B cell (primary cell): ENCODE measurements at regions not wholly inside any gene's neighbourhood (a gene's known extent, or its start where the extent isn't known, plus 50 kb on each side); places are given as distances from the start of the nearest gene placed in this dataset.

ENCODE experiments used
- ATAC-seq: fragments of 200-7000 bp; cut with Tn5 transposase; one replicate; pipeline ENCODE4 v1.10.0; 2021; ENCODE audit warnings: low read depth, mild to moderate bottlenecking, moderate number of reproducible peaks, moderate library complexity
- CTCF ChIA-PET: fragments of 350-600 bp; sonication (Branson Sonifier 250); formaldehyde crosslinking; loops from one replicate; lab custom pipeline; 2021; ENCODE audit warnings: antibody characterized with exemption, inconsistent platforms; lab: Charles Lee
- POLR2A ChIA-PET: fragments of 350-600 bp; sonication (Branson Sonifier 250); formaldehyde crosslinking; loops from one replicate; lab custom pipeline; 2021; ENCODE audit warnings: antibody characterized with exemption; lab: Charles Lee
- DNase-seq: peaks from one replicate; pipeline ENCODE4 v3.0.0; 2013
- H2AFZ ChIP-seq: 2 replicates; pipeline ENCODE4 v1.6.1; 2012; ENCODE audit warnings: mild to moderate bottlenecking, low read depth, low read length; ENCODE audit not compliant: insufficient read depth, poor library complexity, severe bottlenecking
- H3K27ac ChIP-seq, 2 donors: 1 replicate in 1 of 2; 2 replicates in 1 of 2; pipeline ENCODE4 v1.5.1; 2012 to 2013; ENCODE audit warnings: low read length in 2 of 2, mild to moderate bottlenecking in 2 of 2, moderate library complexity in 1 of 2
- H3K27me3 ChIP-seq, 4 experiments: fragments of 200-600 bp in 1 of 4; sonication (generic) in 1 of 4; replicated peaks in 1 of 4; 1 replicate in 2 of 4; 2 replicates in 2 of 4; pipeline versions ENCODE4 v1.6.1 to v1.7.0; 2013 to 2016; ENCODE audit warnings: low read length in 3 of 4, mild to moderate bottlenecking in 2 of 4, mixed read lengths in 1 of 4, moderate library complexity in 1 of 4; ENCODE audit not compliant: insufficient read depth in 4 of 4, control insufficient read depth in 3 of 4; ENCODE audit errors: control extremely low read depth in 1 of 4
- H3K36me3 ChIP-seq, 2 experiments: replicated peaks in 1 of 2; 1 replicate in 1 of 2; 2 replicates in 1 of 2; pipeline versions ENCODE4 v1.6.1 to v1.7.1; 2013; ENCODE audit warnings: low read length in 1 of 2; ENCODE audit not compliant: insufficient read depth in 2 of 2, control insufficient read depth in 1 of 2; ENCODE audit errors: control extremely low read depth in 1 of 2, extremely low read depth in 1 of 2
- H3K4me1 ChIP-seq, 2 donors: fragments of 200-600 bp in 1 of 2; sonication (generic) in 1 of 2; 1 replicate in 1 of 2; 2 replicates in 1 of 2; pipeline versions ENCODE4 v1.5.1 to v1.6.1; 2013 to 2017; ENCODE audit warnings: low read length in 2 of 2; ENCODE audit not compliant: control insufficient read depth in 2 of 2, insufficient read depth in 2 of 2
- H3K4me2 ChIP-seq: replicated peaks from 2 replicates; pipeline ENCODE3; 2012; ENCODE audit warnings: mild to moderate bottlenecking, low read depth, low read length; ENCODE audit not compliant: poor library complexity, severe bottlenecking
- H3K4me3 ChIP-seq, 5 experiments: fragments of 200-600 bp in 1 of 5; sonication (generic) in 1 of 5; 1 replicate in 3 of 5; 2 replicates in 2 of 5; pipeline versions ENCODE4 v1.5.1 to v1.7.0; 2011 to 2016; ENCODE audit warnings: low read length in 4 of 5, mild to moderate bottlenecking in 4 of 5, low read depth in 2 of 5, control low read depth in 1 of 5, moderate library complexity in 1 of 5; ENCODE audit not compliant: insufficient read depth in 1 of 5; ENCODE audit errors: control extremely low read depth in 1 of 5, extremely low read depth in 1 of 5
- H3K79me2 ChIP-seq: fragments of 200-600 bp; sonication (generic); one replicate; pipeline ENCODE4 v1.6.0; 2016; ENCODE audit warnings: low read length; ENCODE audit not compliant: control insufficient read depth, insufficient read depth
- H3K9ac ChIP-seq: fragments of 200-600 bp; sonication (generic); 2 replicates; pipeline ENCODE4 v1.6.1; 2017; ENCODE audit warnings: mild to moderate bottlenecking, low read length, moderate library complexity
- H3K9me3 ChIP-seq, 3 donors: one replicate each; pipeline versions ENCODE4 v1.6.1 to v1.7.1; 2013; ENCODE audit warnings: low read length in 2 of 3; ENCODE audit not compliant: control insufficient read depth in 2 of 3, insufficient read depth in 1 of 3; ENCODE audit errors: control extremely low read depth in 1 of 3
- H4K20me1 ChIP-seq: 2 replicates; pipeline ENCODE4 v1.6.0; 2012; ENCODE audit warnings: mild to moderate bottlenecking, low read length; ENCODE audit not compliant: insufficient read depth, control insufficient read depth, poor library complexity, severe bottlenecking
- H3K27ac Mint-ChIP-seq: one replicate; pipeline ENCODE4 v1.8.0; 2021; ENCODE audit warnings: mixed read lengths
- H3K27me3 Mint-ChIP-seq: one replicate; pipeline ENCODE4 v1.8.0; 2021; ENCODE audit warnings: mixed read lengths
- H3K4me1 Mint-ChIP-seq: one replicate; pipeline ENCODE4 v1.8.0; 2021; ENCODE audit warnings: mixed read lengths
- H3K4me3 Mint-ChIP-seq: one replicate; pipeline ENCODE4 v1.8.0; 2021; ENCODE audit warnings: mixed read lengths
- H3K9me3 Mint-ChIP-seq: one replicate; pipeline ENCODE4 v1.8.0; 2022; ENCODE audit warnings: mixed read lengths; ENCODE audit not compliant: insufficient read depth
- EZH2 ChIP-seq: IDR thresholded peaks from 2 replicates; pipeline ENCODE4 v1.6.1; 2012; ENCODE audit warnings: borderline replicate concordance, low read depth, mild to moderate bottlenecking, moderate library complexity, low read length; ENCODE audit not compliant: insufficient read depth, poor library complexity, severe bottlenecking
- WGBS: methylation state at CpG from one replicate; pipeline ENCODE4 v1.1.5; 2013; ENCODE audit warnings: missing lambda C conversion rate; ENCODE audit not compliant: insufficient coverage; 5-methylcytosine and 5-hydroxymethylcytosine counted together
- intact Hi-C: fragments of 100-400 bp; cut with micrococcal nuclease; formaldehyde crosslinking; loops from one replicate; pipeline ENCODE4 v1.10.0; 2022
- TF ChIP-seq, protein P1 (sequence below): fragments of 200-600 bp; IDR thresholded peaks from one replicate; pipeline ENCODE4 v1.8.0; 2022; ENCODE audit warnings: antibody characterized with exemption, mild to moderate bottlenecking

DNA sequence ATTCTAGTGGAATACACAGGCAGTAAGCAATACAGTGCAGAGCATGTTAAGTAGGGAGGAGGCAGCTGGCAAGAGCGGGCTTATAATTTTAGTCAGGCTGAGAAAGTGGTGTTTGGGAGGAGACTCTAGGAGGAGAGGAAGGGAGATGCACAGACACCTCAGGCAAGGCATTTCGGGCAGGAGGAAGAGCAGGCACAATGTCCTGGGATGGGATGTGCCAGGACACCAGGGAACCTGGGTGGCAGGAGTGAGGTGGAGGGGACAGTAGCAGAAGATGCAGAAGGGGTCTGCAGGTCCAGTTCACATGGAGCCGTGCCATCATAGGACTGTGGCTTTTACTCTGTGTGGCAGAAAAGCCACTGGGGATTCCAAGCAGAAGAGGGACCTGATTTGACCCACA lies 143.7 kb upstream of the FSTL4 start:
- no peak overlapping the region for H3K27ac Mint-ChIP-seq
- H3K9me3 Mint-ChIP-seq: no peaks in the 10 kb centered on the region
- no peak for ATAC-seq
- POLR2A ChIA-PET: no interaction called here
- 81% methylated on average over 3 of the region's 3 CpGs for WGBS
- H3K27me3 Mint-ChIP-seq: peaks cover 21% of the 10 kb centered on the region
- no peak overlapping the region for H3K4me2 ChIP-seq
- no peaks in the 10 kb centered on the region for H3K79me2 ChIP-seq
- H4K20me1 ChIP-seq: no peaks in the 10 kb centered on the region
- H3K4me3 ChIP-seq: no peak overlapping the region
- TF ChIP-seq, protein P1, sequence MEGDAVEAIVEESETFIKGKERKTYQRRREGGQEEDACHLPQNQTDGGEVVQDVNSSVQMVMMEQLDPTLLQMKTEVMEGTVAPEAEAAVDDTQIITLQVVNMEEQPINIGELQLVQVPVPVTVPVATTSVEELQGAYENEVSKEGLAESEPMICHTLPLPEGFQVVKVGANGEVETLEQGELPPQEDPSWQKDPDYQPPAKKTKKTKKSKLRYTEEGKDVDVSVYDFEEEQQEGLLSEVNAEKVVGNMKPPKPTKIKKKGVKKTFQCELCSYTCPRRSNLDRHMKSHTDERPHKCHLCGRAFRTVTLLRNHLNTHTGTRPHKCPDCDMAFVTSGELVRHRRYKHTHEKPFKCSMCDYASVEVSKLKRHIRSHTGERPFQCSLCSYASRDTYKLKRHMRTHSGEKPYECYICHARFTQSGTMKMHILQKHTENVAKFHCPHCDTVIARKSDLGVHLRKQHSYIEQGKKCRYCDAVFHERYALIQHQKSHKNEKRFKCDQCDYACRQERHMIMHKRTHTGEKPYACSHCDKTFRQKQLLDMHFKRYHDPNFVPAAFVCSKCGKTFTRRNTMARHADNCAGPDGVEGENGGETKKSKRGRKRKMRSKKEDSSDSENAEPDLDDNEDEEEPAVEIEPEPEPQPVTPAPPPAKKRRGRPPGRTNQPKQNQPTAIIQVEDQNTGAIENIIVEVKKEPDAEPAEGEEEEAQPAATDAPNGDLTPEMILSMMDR: no peak
- no peak for TF ChIP-seq EZH2
- H3K36me3 ChIP-seq: no peaks in the 10 kb centered on the region
- no peak overlapping the region for H2AFZ ChIP-seq
- H3K9ac ChIP-seq: no peak overlapping the region
- peaks cover 5% of the 10 kb centered on the region for H3K4me1 Mint-ChIP-seq
- no peak overlapping the region for H3K27ac ChIP-seq
- H3K27me3 ChIP-seq: peaks cover 0 to 4% (median 1%) of the 10 kb centered on the region in 4 experiments
- no peak overlapping the region for H3K4me3 Mint-ChIP-seq
- intact Hi-C loops: loop anchor here (10.0 kb wide), 1 partner anchor 109 kb away; no protein-coding TSS in a partner anchor
- CTCF ChIA-PET: interaction anchor here (1.2 to 3.6 kb wide), 4 partner anchors 8 to 189 kb away, joined by 3 to 19 read pairs (median 7); no protein-coding TSS in a partner anchor
- DNase-seq: no peak
- no peaks in the 10 kb centered on the region for H3K4me1 ChIP-seq
- no peaks in the 10 kb centered on the region for H3K9me3 ChIP-seq

DNA sequence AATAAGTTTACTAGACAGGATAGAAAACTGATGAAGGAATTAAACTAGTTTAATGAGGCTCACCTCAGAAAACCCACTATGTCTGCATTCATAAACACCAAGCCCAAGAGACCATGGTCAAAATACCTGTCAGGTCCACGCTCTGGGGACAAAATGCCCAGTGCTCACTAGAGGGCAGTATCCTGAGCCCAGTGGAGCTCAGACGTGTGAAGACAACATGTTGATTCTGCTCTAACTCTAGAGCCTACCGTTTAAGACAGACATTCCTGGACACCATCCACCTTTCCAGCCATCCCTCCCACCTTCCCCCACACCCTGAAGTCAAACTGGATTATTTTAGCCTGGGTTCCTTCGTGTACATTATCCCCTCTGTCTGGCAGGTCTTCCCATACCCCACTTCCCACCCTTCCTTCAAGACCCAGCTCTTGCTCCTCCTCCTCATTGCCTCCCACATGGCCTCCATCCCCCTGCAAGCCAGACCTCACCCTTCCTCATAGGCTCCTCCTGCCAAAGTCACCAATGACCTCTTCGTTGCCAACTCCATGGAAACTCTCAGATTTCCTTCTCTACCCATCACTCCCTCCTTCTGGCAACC lies 142.3 kb upstream of the FSTL4 start:
- H3K9me3 ChIP-seq: no peaks in the 10 kb centered on the region
- peaks cover 0 to 4% (median 1%) of the 10 kb centered on the region in 4 experiments for H3K27me3 ChIP-seq
- TF ChIP-seq, protein P1: peak; percentile 59
- TF ChIP-seq EZH2: no peak
- 30% methylated on average over 5 of the region's 5 CpGs for WGBS
- Mint-ChIP-seq H3K4me1 (peaks cover 5% of the 10 kb centered on the region), H3K4me3 (no peak overlapping the region), H3K27me3 (peaks cover 21% of the 10 kb centered on the region), H3K27ac (peak overlapping the region; percentile 66), H3K9me3 (no peaks in the 10 kb centered on the region)
- DNase-seq (peak; percentile 54), ATAC-seq (peak; percentile 43)
- H3K4me1 ChIP-seq: no peaks in the 10 kb centered on the region
- H3K36me3 ChIP-seq: no peaks in the 10 kb centered on the region
- H4K20me1 ChIP-seq: no peaks in the 10 kb centered on the region
- H3K27ac ChIP-seq: no peak overlapping the region
- H2AFZ ChIP-seq: no peak overlapping the region
- no peak overlapping the region for H3K9ac ChIP-seq
- no peaks in the 10 kb centered on the region for H3K79me2 ChIP-seq
- POLR2A ChIA-PET: no interaction called here
- H3K4me2 ChIP-seq: no peak overlapping the region
- intact Hi-C loops: loop anchor here (10.0 kb wide), 1 partner anchor 110 kb away; no protein-coding TSS in a partner anchor
- no peak overlapping the region for H3K4me3 ChIP-seq
- CTCF ChIA-PET: interaction anchor here (1.2 to 3.6 kb wide), 4 partner anchors 10 to 225 kb away, joined by 4 to 19 read pairs (median 10); no protein-coding TSS in a partner anchor
